K562 (cell line): ENCODE measurements at regions not wholly inside any gene's neighbourhood (a gene's known extent, or its start where the extent isn't known, plus 50 kb on each side); places are given as distances from the start of the nearest gene placed in this dataset.

ENCODE experiments used
- ETS2 ChIP-seq: IDR thresholded peaks from 2 replicates; pipeline ENCODE4 v1.6.1; 2016; ENCODE audit warnings: borderline replicate concordance, missing genetic modification characterization, mild to moderate bottlenecking, moderate library complexity, missing compliant biosample characterization; ENCODE audit not compliant: poor library complexity, severe bottlenecking
- HMG20A ChIP-seq: fragments of 450-650 bp; formaldehyde crosslinking; conservative IDR thresholded peaks from 2 replicates; pipeline ENCODE4 v1.4.0; 2020; ENCODE audit warnings: mild to moderate bottlenecking, mixed read lengths
- NFE2L1 ChIP-seq: fragments of 450-650 bp; IDR thresholded peaks from 2 replicates; pipeline ENCODE4 v1.6.1; 2016; ENCODE audit warnings: missing genetic modification characterization, low read depth, mild to moderate bottlenecking, missing compliant biosample characterization, moderate library complexity, borderline replicate concordance
- PCBP2 ChIP-seq: fragments of 200-400 bp; formaldehyde crosslinking; IDR thresholded peaks from 2 replicates; pipeline ENCODE4 v1.6.1; 2018; ENCODE audit warnings: low read length, low read depth, mild to moderate bottlenecking, moderate library complexity; ENCODE audit not compliant: poor library complexity, severe bottlenecking
- PHF8 ChIP-seq: fragments of 200-600 bp; sonication (generic); IDR thresholded peaks from 2 replicates; pipeline ENCODE4 v1.6.1; 2012; ENCODE audit warnings: mixed run types, mild to moderate bottlenecking, inconsistent platforms, low read length, moderate library complexity, borderline replicate concordance
- ZFP1 ChIP-seq: fragments of 450-650 bp; formaldehyde crosslinking; IDR thresholded peaks from 2 replicates; pipeline ENCODE4 v1.4.0; 2020; ENCODE audit warnings: mild to moderate bottlenecking, mixed read lengths
- ZNF3 ChIP-seq: fragments of 250-450 bp; sonication (Bioruptor Pico); IDR thresholded peaks from 2 replicates; pipeline ENCODE4 v1.5.0; 2021; ENCODE audit warnings: mild to moderate bottlenecking, moderate library complexity
- ZNF436 ChIP-seq: fragments of 250-450, 450-650 bp; sonication (Bioruptor Pico); formaldehyde crosslinking; IDR thresholded peaks from 2 replicates; pipeline ENCODE4 v1.7.0; 2020; ENCODE audit warnings: mild to moderate bottlenecking
- TF ChIP-seq, protein P1 (sequence below): fragments of 450-650 bp; IDR thresholded peaks from 2 replicates; pipeline ENCODE4 v1.6.1; 2018; ENCODE audit not compliant: partially characterized antibody

DNA sequence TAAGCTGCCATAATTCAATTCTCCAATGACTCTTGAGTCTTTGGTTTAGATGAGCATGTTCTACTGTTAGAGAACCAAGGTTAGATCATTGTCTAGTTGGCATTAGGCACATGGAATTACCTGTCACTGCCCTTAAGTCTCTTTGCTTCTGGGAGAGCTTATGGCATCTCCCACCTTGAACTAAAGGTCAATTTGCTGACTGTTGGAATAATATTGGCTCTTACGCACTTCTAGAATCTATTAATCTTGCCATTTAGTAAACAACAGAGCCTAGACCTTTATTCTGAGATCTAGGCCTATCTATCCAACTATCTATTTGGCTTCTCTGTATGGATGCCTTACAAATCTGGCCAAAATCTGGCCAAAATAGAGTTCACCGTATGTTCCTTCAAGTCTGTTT is 232.0 kb downstream of the STK31 start (continued):
- TF ChIP-seq, protein P1, sequence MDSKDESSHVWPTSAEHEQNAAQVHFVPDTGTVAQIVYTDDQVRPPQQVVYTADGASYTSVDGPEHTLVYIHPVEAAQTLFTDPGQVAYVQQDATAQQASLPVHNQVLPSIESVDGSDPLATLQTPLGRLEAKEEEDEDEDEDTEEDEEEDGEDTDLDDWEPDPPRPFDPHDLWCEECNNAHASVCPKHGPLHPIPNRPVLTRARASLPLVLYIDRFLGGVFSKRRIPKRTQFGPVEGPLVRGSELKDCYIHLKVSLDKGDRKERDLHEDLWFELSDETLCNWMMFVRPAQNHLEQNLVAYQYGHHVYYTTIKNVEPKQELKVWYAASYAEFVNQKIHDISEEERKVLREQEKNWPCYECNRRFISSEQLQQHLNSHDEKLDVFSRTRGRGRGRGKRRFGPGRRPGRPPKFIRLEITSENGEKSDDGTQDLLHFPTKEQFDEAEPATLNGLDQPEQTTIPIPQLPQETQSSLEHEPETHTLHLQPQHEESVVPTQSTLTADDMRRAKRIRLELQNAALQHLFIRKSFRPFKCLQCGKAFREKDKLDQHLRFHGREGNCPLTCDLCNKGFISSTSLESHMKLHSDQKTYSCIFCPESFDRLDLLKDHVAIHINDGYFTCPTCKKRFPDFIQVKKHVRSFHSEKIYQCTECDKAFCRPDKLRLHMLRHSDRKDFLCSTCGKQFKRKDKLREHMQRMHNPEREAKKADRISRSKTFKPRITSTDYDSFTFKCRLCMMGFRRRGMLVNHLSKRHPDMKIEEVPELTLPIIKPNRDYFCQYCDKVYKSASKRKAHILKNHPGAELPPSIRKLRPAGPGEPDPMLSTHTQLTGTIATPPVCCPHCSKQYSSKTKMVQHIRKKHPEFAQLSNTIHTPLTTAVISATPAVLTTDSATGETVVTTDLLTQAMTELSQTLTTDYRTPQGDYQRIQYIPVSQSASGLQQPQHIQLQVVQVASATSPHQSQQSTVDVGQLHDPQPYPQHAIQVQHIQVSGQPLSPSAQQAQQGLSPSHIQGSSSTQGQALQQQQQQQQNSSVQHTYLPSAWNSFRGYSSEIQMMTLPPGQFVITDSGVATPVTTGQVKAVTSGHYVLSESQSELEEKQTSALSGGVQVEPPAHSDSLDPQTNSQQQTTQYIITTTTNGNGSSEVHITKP: no peak
- TF ChIP-seq ZNF436 (CRISPR knock-in tag) (no peak), ZNF3 (CRISPR knock-in tag) (no peak), NFE2L1 (tag) (no peak), ZFP1 (CRISPR knock-in tag) (no peak), PCBP2 (no peak), ETS2 (tag) (no peak), HMG20A (no peak), PHF8 (no peak)
